ENCODE measurements at regions not wholly inside any gene's neighbourhood (a gene's known extent, or its start where the extent isn't known, plus 50 kb on each side); places are given as distances from the start of the nearest gene placed in this dataset.

DNA sequence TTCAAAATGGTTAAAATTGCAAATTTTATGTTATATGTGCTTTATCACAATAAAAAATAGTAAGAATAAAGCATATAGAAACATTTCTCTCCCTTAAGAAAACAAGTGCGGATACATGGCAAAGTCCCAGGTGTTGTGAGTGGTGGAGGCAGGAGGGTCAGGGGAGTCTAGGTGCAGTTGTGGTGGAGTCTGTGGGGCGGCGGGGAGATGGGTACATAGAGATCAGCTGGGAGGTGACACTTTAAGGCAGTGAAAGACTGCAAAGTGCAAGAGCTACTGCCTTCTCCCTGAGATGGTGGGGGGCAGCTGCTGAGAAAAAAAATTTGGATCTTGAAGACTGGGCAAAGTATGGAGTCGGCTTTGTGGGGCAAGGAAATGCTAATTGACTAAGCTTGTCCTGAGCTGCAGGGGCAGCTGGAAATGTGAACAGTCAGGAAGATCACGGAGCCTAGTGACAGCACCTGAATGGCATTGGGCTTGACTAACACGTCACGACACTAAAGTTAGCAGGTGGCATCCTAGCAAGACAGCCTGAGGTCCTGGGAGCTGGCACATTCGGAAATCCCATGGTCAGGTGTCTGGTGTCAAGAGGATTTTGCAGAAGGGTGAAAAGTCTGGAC, 72.9 kb upstream of the IRS2 start:
- H3K27ac ChIP-seq = no peak overlapping the region
- intact Hi-C loops (cut with DNase I; ENCODE audit: low total_unique reads) = no loop called here
- H3K4me1 ChIP-seq = no peaks in the 10 kb centered on the region
- H3K27me3 ChIP-seq = no peaks in the 10 kb centered on the region
- no peak for DNase-seq
- no peaks in the 10 kb centered on the region for H3K36me3 ChIP-seq (ENCODE audit: low read depth, missing control alignments)
- WGBS, 2 donors = 82 to 84% methylated on average over 7 to 8 of the region's 8 CpGs
- H3K9me3 ChIP-seq = no peaks in the 10 kb centered on the region
- TF ChIP-seq POLR2A (IDR thresholded peaks at IDR 0.05) = no peak
- no peak overlapping the region for H3K4me3 ChIP-seq

GRCh38 chr13:109858319-109858718, 71.9 kb upstream of the IRS2 start:
- Histone ChIP-seq H3K36me3 (ENCODE audit: low read depth, missing control alignments) (no peaks in the 10 kb centered on the region), H3K27me3 (no peaks in the 10 kb centered on the region), H3K4me1 (no peaks in the 10 kb centered on the region), H3K9me3 (no peaks in the 10 kb centered on the region), H3K27ac (no peak overlapping the region), H3K4me3 (no peak overlapping the region)
- intact Hi-C loops (cut with DNase I; ENCODE audit: low total_unique reads) = no loop called here
- 82 to 86% methylated on average over 7 of the region's 7 CpGs for WGBS, 2 donors
- no peak for TF ChIP-seq POLR2A (IDR thresholded peaks at IDR 0.05)
- no peak for TF ChIP-seq CTCF (IDR thresholded peaks at IDR 0.05)
- no peak for DNase-seq

GRCh38 chr13:109857803-109858202, 71.4 kb upstream of the IRS2 start:
- intact Hi-C loops (cut with DNase I; ENCODE audit: low total_unique reads) = no loop called here
- WGBS, 2 donors = 54 to 65% methylated on average over 7 of the region's 7 CpGs
- Histone ChIP-seq H3K27me3 (no peaks in the 10 kb centered on the region), H3K36me3 (ENCODE audit: low read depth, missing control alignments) (no peaks in the 10 kb centered on the region), H3K4me1 (no peaks in the 10 kb centered on the region), H3K27ac (no peak overlapping the region), H3K4me3 (no peak overlapping the region), H3K9me3 (no peaks in the 10 kb centered on the region)
- TF ChIP-seq POLR2A (IDR thresholded peaks at IDR 0.05) (no peak), CTCF (IDR thresholded peaks at IDR 0.05) (no peak)
- DNase-seq = no peak

DNA sequence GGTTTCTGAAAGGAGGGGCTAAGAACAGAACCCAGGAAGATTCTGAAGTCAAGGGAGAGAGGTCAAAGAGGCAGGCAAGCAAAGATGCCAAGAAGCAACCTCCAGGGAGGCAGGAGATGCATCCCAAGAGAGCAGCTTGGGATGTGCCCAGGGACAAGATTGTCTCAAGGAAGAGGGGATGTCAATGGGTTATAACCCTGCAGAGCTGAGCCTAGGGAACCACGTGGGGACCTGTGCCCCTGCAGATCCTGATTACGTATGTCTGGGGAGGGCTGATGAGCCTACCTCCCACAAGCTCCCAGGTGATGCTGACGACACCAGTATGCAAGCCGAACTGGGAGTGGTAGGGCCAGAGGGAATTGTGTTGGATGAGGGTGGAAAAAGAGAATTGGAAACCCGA, 70.9 kb upstream of the IRS2 start:
- H3K27ac ChIP-seq = no peak overlapping the region
- DNase-seq = no peak
- H3K9me3 ChIP-seq = no peaks in the 10 kb centered on the region
- H3K4me1 ChIP-seq = no peaks in the 10 kb centered on the region
- no peaks in the 10 kb centered on the region for H3K36me3 ChIP-seq (ENCODE audit: low read depth, missing control alignments)
- no peak overlapping the region for H3K4me3 ChIP-seq
- TF ChIP-seq CTCF (IDR thresholded peaks at IDR 0.05) (no peak), POLR2A (IDR thresholded peaks at IDR 0.05) (no peak)
- H3K27me3 ChIP-seq = no peaks in the 10 kb centered on the region
- WGBS, 2 donors = 78 to 88% methylated on average over 5 of the region's 5 CpGs
- intact Hi-C loops (cut with DNase I; ENCODE audit: low total_unique reads) = no loop called here

- 84 to 85% methylated on average over 4 of the region's 4 CpGs for WGBS, 2 donors
Observed at GRCh38 chr13:109856350-109856749, 70.0 kb upstream of the IRS2 start.

More at GRCh38 chr13:109856350-109856749, 70.0 kb upstream of the IRS2 start:
- no peak overlapping the region for H3K27ac ChIP-seq
- intact Hi-C loops (cut with DNase I; ENCODE audit: low total_unique reads) = no loop called here
- no peaks in the 10 kb centered on the region for H3K36me3 ChIP-seq (ENCODE audit: low read depth, missing control alignments)
- no peak for TF ChIP-seq CTCF (IDR thresholded peaks at IDR 0.05)
- TF ChIP-seq POLR2A (IDR thresholded peaks at IDR 0.05) = no peak
- H3K4me1 ChIP-seq = no peaks in the 10 kb centered on the region
- H3K27me3 ChIP-seq = no peaks in the 10 kb centered on the region
- DNase-seq = no peak
- no peaks in the 10 kb centered on the region for H3K9me3 ChIP-seq
- H3K4me3 ChIP-seq = no peak overlapping the region
